ENCODE measurements at regions not wholly inside any gene's neighbourhood (a gene's known extent, or its start where the extent isn't known, plus 50 kb on each side); places are given as distances from the start of the nearest gene placed in this dataset.

- DNase-seq (ENCODE audit: low read depth in 2 of 2) = no peak
These were observed 491.5 kb upstream of the TGFBR2 start for GRCh38 chr3:30114918-30115317.

DNA sequence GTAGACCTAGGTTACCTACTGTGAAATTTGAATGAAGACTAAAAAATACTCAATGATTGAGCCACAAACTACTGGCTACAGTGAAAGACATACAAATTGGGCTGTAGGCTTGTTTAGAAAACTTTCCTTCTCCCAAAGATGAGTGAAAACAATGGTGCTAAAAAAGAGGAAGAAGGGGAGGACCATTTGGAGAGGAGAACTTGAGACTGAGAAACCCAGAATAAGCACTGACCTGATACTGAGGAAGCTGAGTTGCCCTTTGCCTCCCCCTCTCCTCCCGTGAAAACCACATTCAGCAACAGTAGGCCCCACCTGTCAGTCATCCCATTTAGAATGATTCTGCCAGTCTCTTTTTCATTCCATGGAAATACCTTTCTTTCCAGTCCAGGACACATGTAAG, 484.0 kb upstream of the TGFBR2 start:
- DNase-seq (ENCODE audit: low read depth in 2 of 2) = no peak

DNA sequence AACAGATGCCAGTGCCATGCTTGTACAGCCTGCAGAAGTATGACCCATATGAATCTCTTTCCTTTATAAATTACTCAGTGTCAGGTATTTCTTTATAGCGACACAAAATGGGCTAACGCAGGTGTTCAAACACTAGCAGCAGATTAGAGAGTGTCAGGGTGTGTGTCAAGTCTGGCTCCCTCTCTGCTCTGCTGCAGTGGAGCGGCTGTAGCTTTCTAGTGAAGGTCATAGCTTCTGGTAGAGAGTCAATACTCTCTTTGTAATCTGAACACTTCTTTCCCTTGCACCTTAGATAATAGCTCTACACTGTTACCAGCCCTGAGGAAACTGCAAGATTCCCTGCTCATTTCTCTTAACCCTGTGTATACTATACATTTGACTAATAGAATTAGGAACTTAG, 483.2 kb upstream of the TGFBR2 start:
- no peak for DNase-seq (ENCODE audit: low read depth in 2 of 2)

- DNase-seq (ENCODE audit: low read depth in 2 of 2) = no peak
These were observed 482.6 kb upstream of the TGFBR2 start for GRCh38 chr3:30123755-30124154.

GRCh38 chr3:30124435-30125370, 481.7 kb upstream of the TGFBR2 start:
- DNase-seq (ENCODE audit: low read depth in 2 of 2) = no peak

- DNase-seq (ENCODE audit: low read depth in 2 of 2) = no peak
These were observed 476.6 kb upstream of the TGFBR2 start for GRCh38 chr3:30129765-30130164.

GRCh38 chr3:30130391-30130790, 476.0 kb upstream of the TGFBR2 start:
- no peak for DNase-seq (ENCODE audit: low read depth in 2 of 2)

DNA sequence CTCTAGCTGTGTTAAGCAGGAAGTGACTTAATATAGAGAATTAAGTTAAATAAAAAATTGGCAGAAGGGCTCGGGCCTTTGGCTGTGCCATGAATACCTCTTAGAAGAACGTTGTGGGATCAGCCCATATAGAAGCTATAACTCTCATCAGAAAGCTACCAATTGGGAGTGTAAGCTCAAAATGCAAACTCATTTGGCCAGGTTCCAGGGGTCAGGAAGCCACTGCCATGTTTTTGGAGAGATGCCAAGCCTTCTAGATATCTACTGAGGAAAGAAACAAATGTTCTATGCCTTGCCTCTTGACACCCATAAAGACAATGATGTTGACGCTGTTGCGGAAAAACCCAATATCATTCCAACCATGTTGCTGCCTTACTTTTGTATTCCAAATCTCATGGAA, 475.2 kb upstream of the TGFBR2 start:
- DNase-seq (ENCODE audit: low read depth in 2 of 2) = no peak

- DNase-seq (ENCODE audit: low read depth in 2 of 2) = no peak
These were observed 471.2 kb upstream of the TGFBR2 start for GRCh38 chr3:30135190-30135589.

DNA sequence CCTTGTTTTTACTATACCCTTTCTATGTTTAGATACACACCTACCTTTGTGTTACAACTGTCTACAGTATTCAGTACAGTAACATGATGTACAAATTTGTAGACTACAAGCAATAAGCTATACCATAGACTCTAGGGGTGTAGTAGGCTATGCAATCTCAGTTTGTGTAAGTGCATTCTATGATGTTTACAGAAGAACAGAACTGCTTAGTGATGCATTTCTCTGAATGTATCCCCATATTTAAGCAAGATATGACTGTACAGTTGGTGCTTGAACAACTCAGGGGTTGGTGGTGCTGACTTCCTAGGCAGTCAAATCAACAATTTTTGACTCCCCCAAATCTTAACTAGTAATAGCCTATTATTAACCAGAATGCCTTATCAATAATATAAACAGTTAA, 467.1 kb upstream of the TGFBR2 start:
- no peak for DNase-seq (ENCODE audit: low read depth in 2 of 2)

DNA sequence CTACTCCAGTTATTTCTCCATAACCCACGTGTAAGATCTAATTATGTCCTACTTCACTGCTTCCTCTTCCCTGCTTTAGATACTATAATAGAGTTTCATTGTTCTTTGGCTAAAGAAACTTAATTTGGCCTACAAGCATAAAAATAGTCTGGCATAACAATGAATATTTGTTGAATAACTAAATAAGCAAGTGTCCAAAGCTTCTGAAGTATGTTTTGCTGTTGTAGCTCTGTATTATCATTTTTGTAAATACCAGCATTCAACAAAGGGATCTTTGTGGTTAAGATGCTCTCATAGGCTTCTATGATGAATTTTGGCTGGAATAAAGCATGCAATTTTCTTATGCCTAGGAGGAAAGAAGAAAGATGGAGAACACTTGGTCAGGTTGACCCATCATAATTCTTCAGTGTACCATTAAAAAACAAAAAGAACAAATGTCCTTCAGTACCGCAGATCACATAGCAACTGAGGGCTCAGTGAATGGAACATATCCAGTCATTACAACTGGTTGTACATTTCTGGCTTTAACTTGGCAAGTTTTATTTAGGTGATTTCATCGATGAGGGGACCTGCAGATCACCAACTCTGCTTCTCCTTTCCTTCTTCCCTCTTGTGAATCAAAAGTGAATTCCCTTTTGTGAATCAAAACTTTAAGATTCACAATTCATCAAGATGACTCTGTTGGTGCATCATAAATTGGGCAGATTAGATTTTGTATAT, 465.9 kb upstream of the TGFBR2 start:
- no peak for DNase-seq (ENCODE audit: low read depth in 2 of 2)

DNA sequence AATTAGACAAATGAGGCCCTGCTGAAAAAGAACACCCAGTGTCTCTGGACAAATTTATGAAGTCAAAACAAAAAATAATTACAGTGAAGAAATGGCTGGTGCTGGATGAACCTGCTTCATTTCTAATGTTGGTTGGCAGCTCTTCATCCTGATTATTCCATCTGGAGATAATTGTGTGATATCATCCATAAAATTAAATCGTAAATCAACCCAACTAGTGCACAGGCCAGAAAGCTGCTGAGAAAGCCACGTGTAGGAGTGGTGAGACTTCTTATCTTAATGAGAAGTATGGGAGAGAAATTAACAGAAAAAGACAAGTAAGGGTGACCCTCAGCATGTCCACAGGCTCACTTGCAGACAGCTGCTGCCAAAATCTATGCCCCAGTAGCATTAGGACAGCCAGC, 465.2 kb upstream of the TGFBR2 start:
- DNase-seq (ENCODE audit: low read depth in 2 of 2) = no peak

DNA sequence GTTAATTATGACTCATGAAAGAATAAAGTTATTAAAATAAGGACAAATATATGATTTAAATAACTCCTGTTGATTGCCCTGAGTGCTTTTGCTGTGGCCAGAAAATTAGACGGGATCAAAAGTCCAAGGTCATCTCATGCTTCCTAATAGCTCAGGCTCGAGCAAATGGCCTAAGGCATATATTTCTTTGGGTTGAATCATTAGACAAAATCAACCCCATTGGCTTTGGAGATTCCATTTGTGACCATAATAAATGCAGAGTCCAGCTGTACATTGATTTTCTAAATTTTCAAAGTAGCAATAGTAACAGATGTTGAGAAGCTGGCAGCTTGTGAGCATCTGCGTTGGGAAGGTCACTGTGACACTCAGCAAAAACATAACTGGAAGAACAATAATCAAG, 464.5 kb upstream of the TGFBR2 start:
- no peak for DNase-seq (ENCODE audit: low read depth in 2 of 2)

GRCh38 chr3:30142946-30143345, 463.5 kb upstream of the TGFBR2 start:
- DNase-seq (ENCODE audit: low read depth in 2 of 2) = no peak

DNA sequence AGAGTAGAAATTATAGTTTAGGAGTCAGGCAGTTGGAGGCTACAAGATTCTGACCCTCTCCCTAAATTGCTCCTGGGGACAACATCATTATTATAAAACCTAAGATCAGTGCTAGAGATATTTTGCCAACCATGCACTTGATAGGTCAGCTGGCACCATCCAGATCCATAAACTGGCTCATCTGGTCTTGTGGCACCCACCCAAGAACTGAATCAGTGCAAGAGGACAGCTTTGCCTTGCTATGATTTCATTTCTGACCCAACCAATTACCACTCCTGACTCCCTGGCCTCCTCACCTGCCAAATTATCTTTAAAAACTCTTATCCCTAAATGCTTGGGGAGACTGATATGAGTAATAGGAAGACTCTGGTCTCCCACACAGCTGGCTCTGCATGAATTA, 461.1 kb upstream of the TGFBR2 start:
- no peak for DNase-seq (ENCODE audit: low read depth in 2 of 2)

DNA sequence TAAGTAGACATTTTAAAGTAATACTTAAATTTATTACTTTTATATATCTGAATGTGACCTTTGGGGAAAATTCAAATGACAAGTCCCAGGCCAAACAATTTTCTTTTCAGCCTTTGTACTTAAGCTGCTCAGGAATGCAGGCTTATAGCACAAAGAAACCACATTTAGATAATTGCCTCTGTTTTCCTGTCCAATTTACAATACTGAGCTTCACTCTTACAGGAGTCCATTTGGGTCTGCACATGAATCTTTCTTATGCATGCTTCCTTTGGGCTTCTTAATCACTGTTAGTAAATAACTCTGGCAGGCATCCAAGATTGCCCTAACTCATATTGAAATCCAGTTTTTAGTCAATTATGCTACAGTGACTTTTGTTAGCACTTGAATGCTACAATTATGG, 459.4 kb upstream of the TGFBR2 start:
- no peak for DNase-seq (ENCODE audit: low read depth in 2 of 2)

GRCh38 chr3:30154853-30155252, 451.5 kb upstream of the TGFBR2 start:
- DNase-seq (ENCODE audit: low read depth in 2 of 2) = no peak

GRCh38 chr3:30155755-30156154, 450.6 kb upstream of the TGFBR2 start:
- no peak for DNase-seq (ENCODE audit: low read depth in 2 of 2)

DNA sequence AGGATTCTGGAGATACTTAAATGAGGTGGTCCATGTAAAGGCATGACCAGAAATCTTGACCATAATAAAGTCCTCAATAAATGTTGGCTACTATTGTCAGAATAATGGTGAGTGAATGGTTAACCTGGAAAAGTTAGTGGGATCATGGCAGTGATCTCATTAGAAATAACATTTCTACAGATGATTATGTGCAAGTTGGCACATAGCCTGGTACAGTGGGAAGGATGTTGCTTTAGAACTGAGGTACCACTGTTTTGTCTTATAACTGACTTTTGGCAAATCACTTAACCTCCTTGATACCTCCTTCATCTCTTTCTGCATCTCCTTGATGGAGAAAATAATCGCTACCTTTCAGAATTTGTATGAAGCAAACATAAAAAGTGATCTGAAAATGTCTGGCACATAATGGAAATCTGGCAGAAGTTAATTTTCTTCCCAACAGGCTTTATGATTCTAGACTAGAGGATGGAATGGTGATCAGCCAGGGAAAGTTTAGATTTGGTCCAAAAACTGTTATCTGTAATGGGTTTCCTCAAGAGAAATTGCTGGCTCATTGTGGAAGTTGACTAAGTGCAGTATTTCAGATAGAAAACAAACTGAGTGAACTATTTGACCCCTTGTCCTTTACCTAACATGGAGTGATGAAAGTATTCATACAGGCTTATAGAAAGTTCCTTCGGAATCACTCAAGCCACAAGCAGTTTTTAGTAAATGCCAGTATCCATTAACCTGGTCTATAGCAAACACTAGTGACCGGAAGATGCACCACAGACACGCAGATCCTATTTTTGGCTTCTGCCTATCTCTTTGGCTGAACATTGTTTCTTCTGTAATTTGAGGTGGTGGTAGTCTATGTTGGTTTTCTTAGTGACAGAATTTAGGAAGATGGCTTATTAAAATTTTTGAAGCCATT, 449.6 kb upstream of the TGFBR2 start:
- DNase-seq (ENCODE audit: low read depth in 2 of 2) = no peak

DNA sequence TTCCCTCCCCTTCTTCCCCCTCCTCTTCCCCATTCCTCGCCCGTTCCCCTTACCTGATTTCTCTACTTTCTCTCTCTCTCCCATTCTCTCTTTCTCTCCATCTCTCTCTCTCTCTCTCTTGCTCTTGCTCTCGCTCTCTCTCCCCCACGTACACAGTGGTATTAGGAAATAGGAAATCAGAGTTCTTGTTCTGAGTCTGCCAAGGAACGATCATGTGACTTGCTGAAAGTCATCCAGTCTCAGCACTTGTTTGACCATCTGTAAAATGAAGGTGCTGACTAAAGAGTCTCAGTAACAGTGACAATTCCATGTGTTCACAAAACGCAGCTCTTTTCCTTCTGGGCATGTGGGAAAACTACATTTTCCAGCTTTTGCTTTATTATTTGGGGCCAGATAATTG, 445.0 kb upstream of the TGFBR2 start:
- DNase-seq (ENCODE audit: low read depth in 2 of 2) = no peak

DNA sequence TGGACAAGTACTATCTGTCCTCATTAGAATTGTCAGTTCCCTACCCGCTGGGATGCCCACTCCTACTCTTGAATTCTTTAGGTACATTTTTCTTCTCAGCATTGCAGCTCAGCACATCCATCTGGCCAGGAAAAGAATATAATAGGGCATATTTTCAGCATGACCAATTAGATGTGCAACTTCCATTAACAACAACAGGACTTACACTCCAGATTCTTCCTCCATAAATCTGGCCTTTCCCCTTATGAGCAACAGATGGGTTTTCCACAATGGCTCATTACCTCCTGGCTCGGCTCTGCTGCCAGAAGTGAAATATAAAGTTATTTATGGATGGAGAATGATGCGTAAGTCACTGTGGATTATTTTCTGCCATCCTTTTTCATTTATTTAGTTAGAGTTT, 443.8 kb upstream of the TGFBR2 start:
- DNase-seq (ENCODE audit: low read depth in 2 of 2) = no peak

GRCh38 chr3:30166535-30166934, 439.9 kb upstream of the TGFBR2 start:
- DNase-seq (ENCODE audit: low read depth in 2 of 2) = no peak

All from activated CD4-positive, alpha-beta T cell treated with anti-CD3 and anti-CD28 coated beads for 24 hours (primary cell).